Transverse colon (tissue), 4 donors: ENCODE measurements at regions not wholly inside any gene's neighbourhood (a gene's known extent, or its start where the extent isn't known, plus 50 kb on each side); places are given as distances from the start of the nearest gene placed in this dataset.
"Not testable (repeated sequence)": the region's sequence is repeated elsewhere in the genome, so short reads cannot be mapped to it uniquely, and the experiment has no call there.

Experiments
- DNase-seq: peaks from one replicate; pipeline ENCODE4 v3.0.0-alpha.2; 2019
- H3K27ac ChIP-seq, 4 donors: fragments of 200-600 bp; sonication (generic); 2 replicates each; pipeline ENCODE4 v1.5.1; 2016 to 2018; ENCODE audit warnings: inconsistent platforms in 4 of 4
- H3K27me3 ChIP-seq: fragments of 200-600 bp; sonication (generic); 2 replicates; pipeline ENCODE4 v1.5.1; 2017; ENCODE audit warnings: inconsistent platforms
- H3K36me3 ChIP-seq, 4 donors: fragments of 200-600 bp; sonication (generic); 2 replicates each; pipeline ENCODE4 v1.5.1; 2017 to 2019; ENCODE audit warnings: inconsistent platforms in 4 of 4
- H3K4me1 ChIP-seq, 4 donors: fragments of 200-600 bp; sonication (generic); 2 replicates each; pipeline ENCODE4 v1.5.1; 2017 to 2020; ENCODE audit warnings: inconsistent platforms in 4 of 4
- H3K4me3 ChIP-seq, 4 donors: fragments of 200-600 bp; sonication (generic); 1 replicate in 1 of 4; 2 replicates in 3 of 4; pipeline versions ENCODE4 v1.5.1 to v1.6.1; 2017 to 2019; ENCODE audit warnings: inconsistent platforms in 4 of 4
- H3K9me3 ChIP-seq, 2 donors: fragments of 200-600 bp; sonication (generic); 2 replicates each; pipeline ENCODE4 v1.5.1; 2017 to 2019; ENCODE audit warnings: inconsistent platforms in 2 of 2
- WGBS, 2 donors: methylation state at CpG; one replicate each; pipeline ENCODE4 v1.1.5; 2018; ENCODE audit warnings: low coverage in 1 of 2; 5-methylcytosine and 5-hydroxymethylcytosine counted together
- in situ Hi-C, 4 donors: fragments of 200-750 bp; cut with MboI; loops; one replicate each; pipeline versions ENCODE4 v1.15.0 to v1.15.1; 2017; ENCODE audit warnings: low sequenced_read_pairs in 3 of 4, low pct_ligation_motif_present in 1 of 4, low pct_unique_long_range_greater_than_20kb in 1 of 4
- intact Hi-C: fragments of 100-400 bp; cut with DNase I; formaldehyde crosslinking; loops from one replicate; pipeline ENCODE4 v1.15.1; 2023; ENCODE audit warnings: low total_unique reads

DNA sequence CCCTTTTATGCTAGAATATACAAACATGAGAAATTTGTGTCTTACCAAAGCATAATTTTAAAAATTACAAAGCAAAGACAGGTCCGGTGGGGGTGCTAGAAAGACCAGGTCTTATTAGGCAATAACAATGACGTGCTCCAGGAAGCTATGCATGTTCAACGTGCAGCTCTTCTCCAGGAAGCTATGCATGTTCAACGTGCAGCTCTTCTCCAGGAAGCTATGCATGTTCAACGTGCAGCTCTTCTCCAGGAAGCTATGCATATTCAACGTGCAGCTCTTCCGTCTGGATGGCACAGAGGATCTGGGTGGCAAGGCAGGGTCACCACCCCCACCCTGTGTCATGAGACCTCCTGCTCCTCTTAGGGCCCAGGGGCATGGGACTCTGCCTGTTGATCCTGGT lies 51.9 kb upstream of the PROP1 start:
- DNase-seq, H3K4me1 ChIP-seq, H3K27me3 ChIP-seq, H3K4me3 ChIP-seq, intact Hi-C loops, in situ Hi-C loops, H3K9me3 ChIP-seq, H3K27ac ChIP-seq, H3K36me3 ChIP-seq: not testable (repeated sequence)
- WGBS, 2 donors = 64% methylated on average over 1 of the region's 7 CpGs; no CpG with 5 or more reads in 1 of the 2 donors

DNA sequence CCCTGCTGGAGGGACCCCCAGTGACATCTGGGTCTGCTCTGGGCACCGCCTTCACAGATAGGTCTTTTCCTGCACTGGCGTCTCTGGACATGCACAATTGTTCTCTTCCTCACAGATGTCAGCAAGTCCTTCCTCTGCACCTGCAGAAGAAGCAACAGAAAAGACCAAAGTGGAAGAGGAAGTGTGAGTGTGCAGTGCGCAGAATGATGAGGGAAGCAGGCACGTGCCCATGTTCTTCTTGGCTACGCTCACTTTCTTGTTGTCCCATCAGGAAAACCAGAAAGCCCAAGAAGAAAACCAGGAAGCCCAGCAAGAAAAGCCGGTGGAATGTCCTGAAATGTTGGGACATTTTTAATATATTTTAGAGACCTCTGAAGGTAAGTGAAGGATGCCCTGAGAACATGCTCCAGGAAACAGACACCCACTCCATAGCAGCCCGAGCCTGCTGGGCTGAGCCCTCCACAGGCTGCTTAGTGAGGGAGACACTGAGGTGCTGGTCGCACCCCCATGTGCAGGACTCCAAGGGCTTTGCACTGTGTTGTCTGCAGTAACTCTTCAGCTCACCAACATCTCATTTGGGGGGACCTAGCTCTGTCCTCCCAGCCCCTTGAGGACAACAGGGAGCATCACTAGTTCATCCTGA lies 50.8 kb upstream of the PROP1 start:
- H3K27ac ChIP-seq, H3K36me3 ChIP-seq, H3K9me3 ChIP-seq, in situ Hi-C loops, H3K4me3 ChIP-seq, intact Hi-C loops, H3K27me3 ChIP-seq, H3K4me1 ChIP-seq, DNase-seq: not testable (repeated sequence)
- 77% methylated on average over 7 of the region's 8 CpGs; no CpG with 5 or more reads in 1 of the 2 donors for WGBS, 2 donors

DNA sequence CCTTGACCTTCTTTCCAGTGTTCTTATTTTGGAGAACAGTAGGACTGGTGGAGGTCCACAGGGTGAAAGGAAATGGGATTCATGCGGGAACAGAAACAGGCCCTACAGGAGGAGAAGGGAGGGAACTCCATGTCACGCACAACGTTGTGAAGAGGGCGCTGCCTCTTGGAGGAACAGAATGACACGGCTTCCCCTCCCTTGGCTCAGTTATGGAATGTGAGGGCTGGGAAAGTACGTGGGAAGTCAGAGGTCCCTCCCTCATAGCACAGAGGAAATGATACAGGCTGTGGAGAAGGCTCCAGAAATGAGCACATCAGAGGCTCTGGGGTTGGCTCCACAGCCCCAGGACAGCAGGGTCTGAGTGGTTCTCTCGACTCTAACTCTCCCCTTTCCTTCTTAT lies 49.9 kb upstream of the PROP1 start:
- in situ Hi-C loops, H3K9me3 ChIP-seq, H3K27ac ChIP-seq, H3K27me3 ChIP-seq, DNase-seq, H3K4me3 ChIP-seq, H3K4me1 ChIP-seq, intact Hi-C loops, H3K36me3 ChIP-seq: not testable (repeated sequence)
- WGBS, 2 donors = no CpG with 5 or more reads among the region's 7 CpGs
